Dermis microvascular lymphatic vessel endothelial cell (primary cell): ENCODE measurements at regions not wholly inside any gene's neighbourhood (a gene's known extent, or its start where the extent isn't known, plus 50 kb on each side); places are given as distances from the start of the nearest gene placed in this dataset.

Experiments
- DNase-seq, 2 donors: peaks; one replicate each; pipeline versions ENCODE4 v3.0.0 to v3.0.0-alpha.2; 2010; ENCODE audit warnings: low read depth in 2 of 2

- no peak for DNase-seq
These were observed 95.1 kb upstream of the PLET1 start for GRCh38 chr11:112355726-112356125.

- no peak for DNase-seq
These were observed 96.8 kb upstream of the PLET1 start for GRCh38 chr11:112357488-112357887.

GRCh38 chr11:112361396-112361795 is 100.7 kb upstream of the PLET1 start:
- no peak for DNase-seq

- DNase-seq, result no peak
These were observed 102.9 kb upstream of the PLET1 start for GRCh38 chr11:112363527-112363926.

GRCh38 chr11:112364962-112365481 is 104.4 kb upstream of the PLET1 start:
- DNase-seq, result peak; percentile 45 to 75

GRCh38 chr11:112366012-112366411 is 105.4 kb upstream of the PLET1 start:
- no peak for DNase-seq

GRCh38 chr11:112366777-112367176 is 106.1 kb upstream of the PLET1 start:
- DNase-seq, result no peak

GRCh38 chr11:112367461-112367860 is 106.8 kb upstream of the PLET1 start:
- DNase-seq, result no peak

GRCh38 chr11:112367895-112368294 is 107.2 kb upstream of the PLET1 start:
- DNase-seq, result no peak

- DNase-seq, result no peak
These were observed 107.7 kb upstream of the PLET1 start for GRCh38 chr11:112368381-112368780.

- no peak for DNase-seq
These were observed 108.7 kb upstream of the PLET1 start for GRCh38 chr11:112369374-112369773.

GRCh38 chr11:112369916-112370315 is 109.3 kb upstream of the PLET1 start:
- DNase-seq, result no peak

GRCh38 chr11:112374486-112375140 is 114.0 kb upstream of the PLET1 start:
- no peak for DNase-seq

- DNase-seq, result no peak
These were observed 117.3 kb upstream of the PLET1 start for GRCh38 chr11:112377946-112378345.

- no peak for DNase-seq
These were observed 119.8 kb upstream of the PLET1 start for GRCh38 chr11:112380464-112380863.

- DNase-seq, result no peak
These were observed 120.9 kb upstream of the PLET1 start for GRCh38 chr11:112381578-112381977.

GRCh38 chr11:112382561-112382960 is 121.9 kb upstream of the PLET1 start:
- no peak for DNase-seq

GRCh38 chr11:112388496-112388895 is 127.8 kb upstream of the PLET1 start:
- no peak for DNase-seq

- no peak for DNase-seq
These were observed 130.4 kb upstream of the PLET1 start for GRCh38 chr11:112391086-112391485.

GRCh38 chr11:112392904-112393303 is 132.2 kb upstream of the PLET1 start:
- no peak for DNase-seq

GRCh38 chr11:112394304-112394703 is 133.6 kb upstream of the PLET1 start:
- DNase-seq, result no peak

GRCh38 chr11:112396076-112396475 is 135.4 kb upstream of the PLET1 start:
- no peak for DNase-seq

- no peak for DNase-seq
These were observed 138.3 kb upstream of the PLET1 start for GRCh38 chr11:112398798-112399478.
